WTC11 (cell line): ENCODE measurements at regions not wholly inside any gene's neighbourhood (a gene's known extent, or its start where the extent isn't known, plus 50 kb on each side); places are given as distances from the start of the nearest gene placed in this dataset.

Experiments
- ATAC-seq: fragments of 200-7000 bp; cut with Tn5 transposase; 2 replicates; pipeline ENCODE4 v1.10.0; 2021; ENCODE audit warnings: mild to moderate bottlenecking, moderate library complexity
- CTCF ChIA-PET: fragments of 300-600 bp; sonication (Branson Sonifier 250); formaldehyde crosslinking; loops from one replicate; lab custom pipeline; 2021; ENCODE audit warnings: antibody characterized with exemption; lab: Charles Lee
- POLR2A ChIA-PET: fragments of 350-600 bp; sonication (Branson Sonifier 250); formaldehyde crosslinking; loops from one replicate; lab custom pipeline; 2021; ENCODE audit warnings: antibody characterized with exemption; lab: Charles Lee
- DNase-seq: peaks from one replicate; pipeline ENCODE4 v3.0.0; 2021; ENCODE audit warnings: low spot score
- H3K27ac Mint-ChIP-seq: 2 replicates; pipeline ENCODE4 v1.8.0; 2021; ENCODE audit warnings: mixed read lengths
- H3K27me3 Mint-ChIP-seq: 2 replicates; pipeline ENCODE4 v1.8.0; 2021; ENCODE audit warnings: low read depth, mild to moderate bottlenecking, moderate library complexity, mixed read lengths
- H3K36me3 Mint-ChIP-seq: 2 replicates; pipeline ENCODE4 v1.8.0; 2021; ENCODE audit warnings: mixed read lengths
- H3K4me1 Mint-ChIP-seq: 2 replicates; pipeline ENCODE4 v1.8.0; 2022; ENCODE audit warnings: mixed read lengths
- H3K4me3 Mint-ChIP-seq: 2 replicates; pipeline ENCODE4 v1.8.0; 2021; ENCODE audit warnings: mild to moderate bottlenecking, moderate library complexity, mixed read lengths
- H3K9me3 Mint-ChIP-seq: 2 replicates; pipeline ENCODE4 v1.8.0; 2021; ENCODE audit warnings: mixed read lengths
- ATF1 ChIP-seq: sonication (generic); formaldehyde crosslinking; IDR thresholded peaks from 2 replicates; pipeline ENCODE4 v1.8.1; 2023; ENCODE audit warnings: mild to moderate bottlenecking, moderate library complexity, missing genetic modification reagents
- ATF2 ChIP-seq: sonication (generic); formaldehyde crosslinking; IDR thresholded peaks from 2 replicates; pipeline ENCODE4 v1.8.1; 2022; ENCODE audit warnings: low read depth, missing genetic modification reagents, borderline replicate concordance
- ETV6 ChIP-seq: sonication (generic); formaldehyde crosslinking; IDR thresholded peaks from 2 replicates; pipeline ENCODE4 v1.8.1; 2022; ENCODE audit warnings: mild to moderate bottlenecking, missing genetic modification reagents
- FOXP1 ChIP-seq: sonication (generic); formaldehyde crosslinking; IDR thresholded peaks from 2 replicates; pipeline ENCODE4 v1.8.0; 2022; ENCODE audit warnings: missing genetic modification reagents, mild to moderate bottlenecking, moderate library complexity, borderline replicate concordance
- GABPB1 ChIP-seq: sonication (generic); formaldehyde crosslinking; IDR thresholded peaks from 2 replicates; pipeline ENCODE4 v1.8.1; 2023; ENCODE audit warnings: mild to moderate bottlenecking, missing genetic modification reagents
- GRHL2 ChIP-seq: fragments of 250-450 bp; sonication (Bioruptor Pico); IDR thresholded peaks from 2 replicates; pipeline ENCODE4 v1.8.0; 2022; ENCODE audit warnings: mild to moderate bottlenecking, moderate library complexity; ENCODE audit not compliant: insufficient replicate concordance, severe bottlenecking
- GTF2I ChIP-seq: fragments of 250-450 bp; sonication (Bioruptor Pico); conservative IDR thresholded peaks from 2 replicates; pipeline ENCODE4 v1.4.0; 2021; ENCODE audit warnings: mild to moderate bottlenecking
- MXD4 ChIP-seq: fragments of 250-450 bp; sonication (Bioruptor Pico); IDR thresholded peaks from 2 replicates; pipeline ENCODE4 v1.8.0; 2021; ENCODE audit warnings: mild to moderate bottlenecking, moderate library complexity, borderline replicate concordance
- MYBL2 ChIP-seq: sonication (generic); formaldehyde crosslinking; IDR thresholded peaks from 2 replicates; pipeline ENCODE4 v1.8.1; 2023; ENCODE audit warnings: mild to moderate bottlenecking, moderate library complexity, missing genetic modification reagents
- NFE2L1 ChIP-seq: sonication (generic); formaldehyde crosslinking; IDR thresholded peaks from 2 replicates; pipeline ENCODE4 v1.8.1; 2023; ENCODE audit warnings: missing genetic modification reagents
- NR2C2 ChIP-seq: sonication (generic); formaldehyde crosslinking; IDR thresholded peaks from 2 replicates; pipeline ENCODE4 v1.8.0; 2022; ENCODE audit warnings: mild to moderate bottlenecking, missing genetic modification reagents
- PREB ChIP-seq: sonication (generic); formaldehyde crosslinking; IDR thresholded peaks from 2 replicates; pipeline ENCODE4 v1.8.1; 2022; ENCODE audit warnings: mild to moderate bottlenecking, missing genetic modification reagents, moderate library complexity, borderline replicate concordance
- RELA ChIP-seq: sonication (generic); formaldehyde crosslinking; IDR thresholded peaks from 2 replicates; pipeline ENCODE4 v1.8.1; 2022; ENCODE audit warnings: missing genetic modification reagents, mild to moderate bottlenecking, borderline replicate concordance
- TCF7 ChIP-seq: sonication (generic); formaldehyde crosslinking; IDR thresholded peaks from 2 replicates; pipeline ENCODE4 v1.8.0; 2022; ENCODE audit warnings: mild to moderate bottlenecking, low read depth, missing genetic modification reagents, moderate library complexity
- USF1 ChIP-seq: sonication (generic); formaldehyde crosslinking; IDR thresholded peaks from 2 replicates; pipeline ENCODE4 v1.8.0; 2022; ENCODE audit warnings: mild to moderate bottlenecking, missing genetic modification reagents
- ZNF671 ChIP-seq: fragments of 250-450 bp; sonication (Bioruptor Pico); IDR thresholded peaks from 2 replicates; pipeline ENCODE4 v1.8.0; 2021; ENCODE audit warnings: mild to moderate bottlenecking
- TF ChIP-seq, protein P1 (sequence below): sonication (generic); formaldehyde crosslinking; IDR thresholded peaks from 2 replicates; pipeline ENCODE4 v1.8.0; 2023; ENCODE audit warnings: missing genetic modification reagents, mild to moderate bottlenecking, borderline replicate concordance
- TF ChIP-seq, protein P2 (sequence below): fragments of 200-600 bp; IDR thresholded peaks from 2 replicates; pipeline ENCODE4 v1.8.0; 2022; ENCODE audit warnings: antibody characterized with exemption
- TF ChIP-seq, protein P3 (sequence below): fragments of 250-450 bp; sonication (Bioruptor Pico); IDR thresholded peaks from 2 replicates; pipeline ENCODE4 v1.9.0; 2021; ENCODE audit warnings: mild to moderate bottlenecking, borderline replicate concordance

DNA sequence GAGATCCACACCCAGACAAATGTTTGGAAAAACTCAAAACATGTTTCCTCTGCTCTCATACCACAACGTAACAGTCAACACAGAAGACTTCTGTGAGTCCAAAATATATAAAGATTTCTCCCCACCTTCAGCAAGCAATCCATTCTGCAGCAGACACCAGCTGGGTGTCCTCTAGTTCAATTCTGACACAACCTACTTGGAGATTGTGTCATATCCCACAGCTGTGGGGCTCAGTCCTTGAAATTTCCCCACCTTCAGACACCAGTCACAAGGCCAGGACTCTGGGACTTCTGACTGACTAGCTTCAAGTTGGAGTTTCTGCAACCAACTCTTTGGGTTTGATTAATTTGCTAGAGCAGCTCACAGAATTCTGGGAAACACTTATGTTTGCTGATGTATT is 244.8 kb upstream of the CDYL start (continued):
- TF ChIP-seq, protein P1, sequence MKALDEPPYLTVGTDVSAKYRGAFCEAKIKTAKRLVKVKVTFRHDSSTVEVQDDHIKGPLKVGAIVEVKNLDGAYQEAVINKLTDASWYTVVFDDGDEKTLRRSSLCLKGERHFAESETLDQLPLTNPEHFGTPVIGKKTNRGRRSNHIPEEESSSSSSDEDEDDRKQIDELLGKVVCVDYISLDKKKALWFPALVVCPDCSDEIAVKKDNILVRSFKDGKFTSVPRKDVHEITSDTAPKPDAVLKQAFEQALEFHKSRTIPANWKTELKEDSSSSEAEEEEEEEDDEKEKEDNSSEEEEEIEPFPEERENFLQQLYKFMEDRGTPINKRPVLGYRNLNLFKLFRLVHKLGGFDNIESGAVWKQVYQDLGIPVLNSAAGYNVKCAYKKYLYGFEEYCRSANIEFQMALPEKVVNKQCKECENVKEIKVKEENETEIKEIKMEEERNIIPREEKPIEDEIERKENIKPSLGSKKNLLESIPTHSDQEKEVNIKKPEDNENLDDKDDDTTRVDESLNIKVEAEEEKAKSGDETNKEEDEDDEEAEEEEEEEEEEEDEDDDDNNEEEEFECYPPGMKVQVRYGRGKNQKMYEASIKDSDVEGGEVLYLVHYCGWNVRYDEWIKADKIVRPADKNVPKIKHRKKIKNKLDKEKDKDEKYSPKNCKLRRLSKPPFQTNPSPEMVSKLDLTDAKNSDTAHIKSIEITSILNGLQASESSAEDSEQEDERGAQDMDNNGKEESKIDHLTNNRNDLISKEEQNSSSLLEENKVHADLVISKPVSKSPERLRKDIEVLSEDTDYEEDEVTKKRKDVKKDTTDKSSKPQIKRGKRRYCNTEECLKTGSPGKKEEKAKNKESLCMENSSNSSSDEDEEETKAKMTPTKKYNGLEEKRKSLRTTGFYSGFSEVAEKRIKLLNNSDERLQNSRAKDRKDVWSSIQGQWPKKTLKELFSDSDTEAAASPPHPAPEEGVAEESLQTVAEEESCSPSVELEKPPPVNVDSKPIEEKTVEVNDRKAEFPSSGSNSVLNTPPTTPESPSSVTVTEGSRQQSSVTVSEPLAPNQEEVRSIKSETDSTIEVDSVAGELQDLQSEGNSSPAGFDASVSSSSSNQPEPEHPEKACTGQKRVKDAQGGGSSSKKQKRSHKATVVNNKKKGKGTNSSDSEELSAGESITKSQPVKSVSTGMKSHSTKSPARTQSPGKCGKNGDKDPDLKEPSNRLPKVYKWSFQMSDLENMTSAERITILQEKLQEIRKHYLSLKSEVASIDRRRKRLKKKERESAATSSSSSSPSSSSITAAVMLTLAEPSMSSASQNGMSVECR (CRISPR knock-in tag): no peak
- TF ChIP-seq FOXP1 (CRISPR knock-in tag) (no peak), TCF7 (CRISPR knock-in tag) (no peak)
- TF ChIP-seq, all 79 proteins: peak for 0

GRCh38 chr6:4522453-4522852 is 253.8 kb upstream of the CDYL start:
- H3K36me3 Mint-ChIP-seq: no peaks in the 10 kb centered on the region
- H3K27ac Mint-ChIP-seq: no peak overlapping the region
- ChIA-PET CTCF (interaction anchor here (0.6 kb wide), 1 partner anchor 33 kb away, joined by 3 read pairs; no protein-coding TSS in a partner anchor), POLR2A (no interaction called here)
- ATAC-seq (no peak), DNase-seq (no peak)
- H3K9me3 Mint-ChIP-seq: peaks cover 7% of the 10 kb centered on the region
- H3K4me1 Mint-ChIP-seq: 0 out of 2 replicates have a peak, but pooled peaks cover 3% of the 10 kb centered on the region
- H3K27me3 Mint-ChIP-seq: peaks cover 3% of the 10 kb centered on the region
- no peak overlapping the region for H3K4me3 Mint-ChIP-seq
- TF ChIP-seq PREB (CRISPR knock-in tag): no peak
- TF ChIP-seq ETV6 (CRISPR knock-in tag): no peak
- no peak for TF ChIP-seq USF1 (CRISPR knock-in tag)
- no peak for TF ChIP-seq NFE2L1 (CRISPR knock-in tag)
- TF ChIP-seq, protein P2, sequence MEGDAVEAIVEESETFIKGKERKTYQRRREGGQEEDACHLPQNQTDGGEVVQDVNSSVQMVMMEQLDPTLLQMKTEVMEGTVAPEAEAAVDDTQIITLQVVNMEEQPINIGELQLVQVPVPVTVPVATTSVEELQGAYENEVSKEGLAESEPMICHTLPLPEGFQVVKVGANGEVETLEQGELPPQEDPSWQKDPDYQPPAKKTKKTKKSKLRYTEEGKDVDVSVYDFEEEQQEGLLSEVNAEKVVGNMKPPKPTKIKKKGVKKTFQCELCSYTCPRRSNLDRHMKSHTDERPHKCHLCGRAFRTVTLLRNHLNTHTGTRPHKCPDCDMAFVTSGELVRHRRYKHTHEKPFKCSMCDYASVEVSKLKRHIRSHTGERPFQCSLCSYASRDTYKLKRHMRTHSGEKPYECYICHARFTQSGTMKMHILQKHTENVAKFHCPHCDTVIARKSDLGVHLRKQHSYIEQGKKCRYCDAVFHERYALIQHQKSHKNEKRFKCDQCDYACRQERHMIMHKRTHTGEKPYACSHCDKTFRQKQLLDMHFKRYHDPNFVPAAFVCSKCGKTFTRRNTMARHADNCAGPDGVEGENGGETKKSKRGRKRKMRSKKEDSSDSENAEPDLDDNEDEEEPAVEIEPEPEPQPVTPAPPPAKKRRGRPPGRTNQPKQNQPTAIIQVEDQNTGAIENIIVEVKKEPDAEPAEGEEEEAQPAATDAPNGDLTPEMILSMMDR: no peak
- TF ChIP-seq ZNF671 (CRISPR knock-in tag): no peak
- no peak for TF ChIP-seq GABPB1 (CRISPR knock-in tag)
- TF ChIP-seq NR2C2 (CRISPR knock-in tag): no peak
- TF ChIP-seq MXD4: no peak
- no peak for TF ChIP-seq ATF2
- no peak for TF ChIP-seq RELA
- TF ChIP-seq GTF2I (CRISPR knock-in tag): no peak
- TF ChIP-seq MYBL2: no peak
- TF ChIP-seq, protein P3, sequence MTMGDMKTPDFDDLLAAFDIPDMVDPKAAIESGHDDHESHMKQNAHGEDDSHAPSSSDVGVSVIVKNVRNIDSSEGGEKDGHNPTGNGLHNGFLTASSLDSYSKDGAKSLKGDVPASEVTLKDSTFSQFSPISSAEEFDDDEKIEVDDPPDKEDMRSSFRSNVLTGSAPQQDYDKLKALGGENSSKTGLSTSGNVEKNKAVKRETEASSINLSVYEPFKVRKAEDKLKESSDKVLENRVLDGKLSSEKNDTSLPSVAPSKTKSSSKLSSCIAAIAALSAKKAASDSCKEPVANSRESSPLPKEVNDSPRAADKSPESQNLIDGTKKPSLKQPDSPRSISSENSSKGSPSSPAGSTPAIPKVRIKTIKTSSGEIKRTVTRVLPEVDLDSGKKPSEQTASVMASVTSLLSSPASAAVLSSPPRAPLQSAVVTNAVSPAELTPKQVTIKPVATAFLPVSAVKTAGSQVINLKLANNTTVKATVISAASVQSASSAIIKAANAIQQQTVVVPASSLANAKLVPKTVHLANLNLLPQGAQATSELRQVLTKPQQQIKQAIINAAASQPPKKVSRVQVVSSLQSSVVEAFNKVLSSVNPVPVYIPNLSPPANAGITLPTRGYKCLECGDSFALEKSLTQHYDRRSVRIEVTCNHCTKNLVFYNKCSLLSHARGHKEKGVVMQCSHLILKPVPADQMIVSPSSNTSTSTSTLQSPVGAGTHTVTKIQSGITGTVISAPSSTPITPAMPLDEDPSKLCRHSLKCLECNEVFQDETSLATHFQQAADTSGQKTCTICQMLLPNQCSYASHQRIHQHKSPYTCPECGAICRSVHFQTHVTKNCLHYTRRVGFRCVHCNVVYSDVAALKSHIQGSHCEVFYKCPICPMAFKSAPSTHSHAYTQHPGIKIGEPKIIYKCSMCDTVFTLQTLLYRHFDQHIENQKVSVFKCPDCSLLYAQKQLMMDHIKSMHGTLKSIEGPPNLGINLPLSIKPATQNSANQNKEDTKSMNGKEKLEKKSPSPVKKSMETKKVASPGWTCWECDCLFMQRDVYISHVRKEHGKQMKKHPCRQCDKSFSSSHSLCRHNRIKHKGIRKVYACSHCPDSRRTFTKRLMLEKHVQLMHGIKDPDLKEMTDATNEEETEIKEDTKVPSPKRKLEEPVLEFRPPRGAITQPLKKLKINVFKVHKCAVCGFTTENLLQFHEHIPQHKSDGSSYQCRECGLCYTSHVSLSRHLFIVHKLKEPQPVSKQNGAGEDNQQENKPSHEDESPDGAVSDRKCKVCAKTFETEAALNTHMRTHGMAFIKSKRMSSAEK (CRISPR knock-in tag): no peak
- TF ChIP-seq ATF1 (CRISPR knock-in tag): no peak
- no peak for TF ChIP-seq GRHL2
